ENCODE measurements at regions not wholly inside any gene's neighbourhood (a gene's known extent, or its start where the extent isn't known, plus 50 kb on each side); places are given as distances from the start of the nearest gene placed in this dataset.

DNA sequence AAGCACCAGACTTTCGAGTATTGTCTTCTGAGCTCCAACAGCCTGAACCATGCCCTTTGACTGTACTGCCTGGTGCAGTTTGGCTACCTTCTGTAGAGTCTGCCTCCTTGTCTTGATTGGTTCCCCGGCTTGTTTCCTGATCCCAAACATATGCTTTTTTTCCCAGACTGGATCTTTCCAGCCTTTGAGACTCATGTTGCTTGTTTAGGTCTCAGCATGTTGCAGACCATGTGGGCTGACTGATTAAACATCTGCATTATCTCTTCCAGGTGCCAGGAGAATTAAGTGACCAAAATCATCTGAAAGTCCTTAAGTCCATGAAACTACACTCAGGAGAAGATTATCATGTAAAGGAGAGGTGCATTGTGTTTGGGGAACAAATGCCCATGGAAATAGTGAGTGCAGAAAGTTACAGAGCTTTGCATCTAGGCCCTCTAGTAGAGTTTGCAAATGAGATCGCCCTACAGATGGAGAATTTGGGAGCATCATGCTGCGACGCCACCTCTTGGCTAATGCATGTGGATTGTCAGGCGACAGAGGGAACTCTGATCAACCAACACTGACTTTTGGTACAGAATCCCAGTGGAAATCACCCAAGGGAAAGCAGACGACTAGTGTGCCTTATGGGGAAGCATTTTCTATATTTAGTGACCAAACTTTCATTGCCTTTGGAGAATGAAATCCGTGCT is 188.8 kb downstream of the BLID start:
- TF ChIP-seq, protein P1, sequence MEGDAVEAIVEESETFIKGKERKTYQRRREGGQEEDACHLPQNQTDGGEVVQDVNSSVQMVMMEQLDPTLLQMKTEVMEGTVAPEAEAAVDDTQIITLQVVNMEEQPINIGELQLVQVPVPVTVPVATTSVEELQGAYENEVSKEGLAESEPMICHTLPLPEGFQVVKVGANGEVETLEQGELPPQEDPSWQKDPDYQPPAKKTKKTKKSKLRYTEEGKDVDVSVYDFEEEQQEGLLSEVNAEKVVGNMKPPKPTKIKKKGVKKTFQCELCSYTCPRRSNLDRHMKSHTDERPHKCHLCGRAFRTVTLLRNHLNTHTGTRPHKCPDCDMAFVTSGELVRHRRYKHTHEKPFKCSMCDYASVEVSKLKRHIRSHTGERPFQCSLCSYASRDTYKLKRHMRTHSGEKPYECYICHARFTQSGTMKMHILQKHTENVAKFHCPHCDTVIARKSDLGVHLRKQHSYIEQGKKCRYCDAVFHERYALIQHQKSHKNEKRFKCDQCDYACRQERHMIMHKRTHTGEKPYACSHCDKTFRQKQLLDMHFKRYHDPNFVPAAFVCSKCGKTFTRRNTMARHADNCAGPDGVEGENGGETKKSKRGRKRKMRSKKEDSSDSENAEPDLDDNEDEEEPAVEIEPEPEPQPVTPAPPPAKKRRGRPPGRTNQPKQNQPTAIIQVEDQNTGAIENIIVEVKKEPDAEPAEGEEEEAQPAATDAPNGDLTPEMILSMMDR (IDR thresholded peaks at IDR 0.05; ENCODE audit: poor library complexity, severe bottlenecking): no peak
- Histone ChIP-seq H3K36me3 (ENCODE audit: low read depth) (no peaks in the 10 kb centered on the region), H3K9me3 (ENCODE audit: severe bottlenecking) (no peaks in the 10 kb centered on the region), H3K4me3 (ENCODE audit: severe bottlenecking) (no peak overlapping the region), H3K4me1 (ENCODE audit: insufficient read depth, poor library complexity, severe bottlenecking) (no peaks in the 10 kb centered on the region), H3K27me3 (ENCODE audit: insufficient read depth, poor library complexity, severe bottlenecking) (no peaks in the 10 kb centered on the region), H3K27ac (ENCODE audit: poor library complexity, severe bottlenecking) (no peak overlapping the region)
- DNase-seq (ENCODE audit: low spot score) (no peak), ATAC-seq (ENCODE audit: low read depth) (no peak)

DNA sequence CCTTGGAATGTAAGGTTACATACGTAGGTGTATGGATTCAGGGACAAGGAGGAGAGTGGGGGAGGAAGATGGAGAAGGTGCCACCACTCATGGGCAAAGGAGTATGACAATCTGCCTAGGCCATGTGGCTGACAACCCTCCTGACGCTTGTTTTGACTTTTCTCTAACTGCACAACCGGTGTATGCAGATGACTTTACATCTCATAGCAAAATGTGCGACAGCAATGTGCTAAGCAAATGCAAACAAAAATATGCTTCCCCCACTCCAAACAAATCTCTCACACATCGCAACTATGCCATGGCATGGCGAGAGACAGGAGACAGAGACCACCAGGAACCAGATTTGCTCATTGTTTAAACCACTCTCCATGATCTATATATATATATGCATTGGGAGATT is 191.8 kb downstream of the BLID start:
- Histone ChIP-seq H3K27ac (ENCODE audit: poor library complexity, severe bottlenecking) (no peak overlapping the region), H3K9me3 (ENCODE audit: severe bottlenecking) (no peaks in the 10 kb centered on the region), H3K4me1 (ENCODE audit: insufficient read depth, poor library complexity, severe bottlenecking) (no peaks in the 10 kb centered on the region), H3K36me3 (ENCODE audit: low read depth) (no peaks in the 10 kb centered on the region), H3K27me3 (ENCODE audit: insufficient read depth, poor library complexity, severe bottlenecking) (no peaks in the 10 kb centered on the region), H3K4me3 (ENCODE audit: severe bottlenecking) (no peak overlapping the region)
- DNase-seq (ENCODE audit: low spot score): no peak
- TF ChIP-seq, protein P1 (IDR thresholded peaks at IDR 0.05; ENCODE audit: poor library complexity, severe bottlenecking): no peak
- ATAC-seq (ENCODE audit: low read depth): no peak

DNA sequence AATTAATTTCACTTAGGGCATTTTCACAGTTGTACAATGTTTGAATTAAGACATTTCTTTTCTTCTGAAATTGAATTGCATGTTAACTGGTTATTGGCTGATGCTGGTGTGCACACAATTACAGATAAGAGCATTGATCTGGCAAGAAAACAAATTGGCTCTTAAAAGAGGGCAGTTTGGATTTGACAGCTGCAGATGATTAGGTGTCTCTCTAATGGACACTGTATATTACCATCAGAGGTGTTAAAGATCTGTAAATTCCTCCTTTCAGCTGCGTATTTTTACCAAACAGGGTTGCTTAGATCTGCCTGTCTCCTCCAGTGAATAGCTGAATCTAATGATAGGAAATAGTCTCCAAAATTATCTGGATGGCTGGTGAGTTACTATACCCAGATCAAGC is 198.5 kb downstream of the BLID start:
- H3K4me3 ChIP-seq (ENCODE audit: severe bottlenecking): no peak overlapping the region
- TF ChIP-seq, protein P1 (IDR thresholded peaks at IDR 0.05; ENCODE audit: poor library complexity, severe bottlenecking): no peak
- no peak for ATAC-seq (ENCODE audit: low read depth)
- no peaks in the 10 kb centered on the region for H3K27me3 ChIP-seq (ENCODE audit: insufficient read depth, poor library complexity, severe bottlenecking)
- H3K36me3 ChIP-seq (ENCODE audit: low read depth): no peaks in the 10 kb centered on the region
- no peak for DNase-seq (ENCODE audit: low spot score)
- peaks cover 2% of the 10 kb centered on the region for H3K4me1 ChIP-seq (ENCODE audit: insufficient read depth, poor library complexity, severe bottlenecking)
- no peaks in the 10 kb centered on the region for H3K9me3 ChIP-seq (ENCODE audit: severe bottlenecking)
- H3K27ac ChIP-seq (ENCODE audit: poor library complexity, severe bottlenecking): no peak overlapping the region

DNA sequence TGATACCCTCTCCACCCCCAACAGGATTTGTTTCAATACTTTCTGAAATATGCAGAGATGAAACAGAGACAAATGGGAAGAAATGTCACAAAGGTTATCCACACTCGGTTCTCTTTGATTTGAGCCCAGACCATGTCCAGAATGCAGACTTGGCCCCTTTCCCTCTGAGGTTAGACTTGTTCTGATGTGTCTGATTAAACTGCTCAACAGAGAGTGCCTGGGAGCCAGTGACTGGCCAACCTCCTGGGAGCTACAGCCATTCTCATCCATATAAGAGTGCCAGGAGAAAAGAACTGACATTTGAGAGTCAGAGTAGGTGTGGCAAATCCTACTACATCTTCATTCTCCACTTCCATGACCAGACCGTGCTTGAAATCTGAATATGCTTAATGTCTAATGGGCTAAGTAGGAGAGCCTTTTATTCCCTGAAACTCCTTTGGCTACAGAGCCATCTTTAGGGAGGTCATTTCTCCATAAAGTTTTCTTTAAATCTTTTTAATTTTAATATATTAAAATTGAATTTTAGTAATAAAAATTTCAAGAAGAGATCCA is 201.4 kb downstream of the BLID start:
- Histone ChIP-seq H3K4me3 (ENCODE audit: severe bottlenecking) (no peak overlapping the region), H3K4me1 (ENCODE audit: insufficient read depth, poor library complexity, severe bottlenecking) (peaks cover 2% of the 10 kb centered on the region), H3K27me3 (ENCODE audit: insufficient read depth, poor library complexity, severe bottlenecking) (no peaks in the 10 kb centered on the region), H3K36me3 (ENCODE audit: low read depth) (no peaks in the 10 kb centered on the region), H3K9me3 (ENCODE audit: severe bottlenecking) (no peaks in the 10 kb centered on the region), H3K27ac (ENCODE audit: poor library complexity, severe bottlenecking) (no peak overlapping the region)
- no peak for DNase-seq (ENCODE audit: low spot score)
- TF ChIP-seq, protein P1 (IDR thresholded peaks at IDR 0.05; ENCODE audit: poor library complexity, severe bottlenecking): no peak
- no peak for ATAC-seq (ENCODE audit: low read depth)

DNA sequence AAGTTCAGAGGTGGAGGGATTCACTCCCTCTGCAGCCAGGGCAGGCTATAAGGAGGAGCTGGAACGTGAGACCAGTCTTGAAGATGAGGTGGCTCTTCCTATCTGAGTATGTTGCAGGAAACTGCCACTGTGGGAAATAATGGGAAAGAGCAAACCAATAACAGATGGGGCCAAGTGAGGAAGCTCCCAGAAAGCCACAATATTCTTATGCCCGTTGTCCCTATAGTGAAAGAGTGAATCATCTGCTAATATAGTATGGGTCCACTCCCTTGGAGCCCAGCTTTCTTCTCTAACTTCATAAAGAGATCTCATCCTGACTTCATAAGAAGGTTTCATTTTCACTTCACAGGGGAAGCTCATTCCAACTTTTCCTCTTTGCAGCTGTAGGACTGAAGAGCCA is 206.4 kb downstream of the BLID start:
- Histone ChIP-seq H3K9me3 (ENCODE audit: severe bottlenecking) (no peaks in the 10 kb centered on the region), H3K36me3 (ENCODE audit: low read depth) (no peaks in the 10 kb centered on the region), H3K27ac (ENCODE audit: poor library complexity, severe bottlenecking) (no peak overlapping the region), H3K4me1 (ENCODE audit: insufficient read depth, poor library complexity, severe bottlenecking) (no peaks in the 10 kb centered on the region), H3K27me3 (ENCODE audit: insufficient read depth, poor library complexity, severe bottlenecking) (no peaks in the 10 kb centered on the region), H3K4me3 (ENCODE audit: severe bottlenecking) (no peak overlapping the region)
- DNase-seq (ENCODE audit: low spot score): no peak
- TF ChIP-seq, protein P1 (IDR thresholded peaks at IDR 0.05; ENCODE audit: poor library complexity, severe bottlenecking): no peak
- no peak for ATAC-seq (ENCODE audit: low read depth)

All from RWPE2 (cell line).